H9 (cell line): ENCODE measurements at regions not wholly inside any gene's neighbourhood (a gene's known extent, or its start where the extent isn't known, plus 50 kb on each side); places are given as distances from the start of the nearest gene placed in this dataset.

Experiments used
- DNase-seq: peaks from one replicate; pipeline ENCODE4 v3.0.0-alpha.2; 2017
- H2AFZ ChIP-seq: one replicate; pipeline ENCODE4 v1.6.1; 2013; ENCODE audit warnings: mild to moderate bottlenecking, low read length, control low read depth, moderate library complexity
- H2AK5ac ChIP-seq: 2 replicates; pipeline ENCODE4 v1.6.1; 2013; ENCODE audit warnings: low read length, control low read depth, mixed read lengths; ENCODE audit not compliant: insufficient read length
- H2BK120ac ChIP-seq: one replicate; pipeline ENCODE4 v1.6.1; 2013; ENCODE audit warnings: low read depth, mild to moderate bottlenecking, low read length, control low read depth, inconsistent platforms; ENCODE audit not compliant: poor library complexity, severe bottlenecking
- H2BK12ac ChIP-seq: 2 replicates; pipeline ENCODE4 v1.6.1; 2013; ENCODE audit warnings: low read length, control low read depth, mixed read lengths, low read depth; ENCODE audit not compliant: insufficient read length
- H2BK15ac ChIP-seq: 2 replicates; pipeline ENCODE4 v1.6.1; 2013; ENCODE audit warnings: low read depth, low read length, control low read depth
- H2BK20ac ChIP-seq: one replicate; pipeline ENCODE4 v1.6.1; 2013; ENCODE audit warnings: low read depth, mild to moderate bottlenecking, low read length, control low read depth, inconsistent platforms; ENCODE audit not compliant: poor library complexity, severe bottlenecking
- H2BK5ac ChIP-seq: 2 replicates; pipeline ENCODE4 v1.6.1; 2013; ENCODE audit warnings: low read length, control low read depth, mixed read lengths; ENCODE audit not compliant: insufficient read length
- H3K14ac ChIP-seq: 2 replicates; pipeline ENCODE4 v1.6.1; 2013; ENCODE audit warnings: low read length, control low read depth; ENCODE audit not compliant: insufficient read depth
- H3K18ac ChIP-seq: 2 replicates; pipeline ENCODE4 v1.6.1; 2013; ENCODE audit warnings: low read depth, mild to moderate bottlenecking, mixed read lengths, low read length, control low read depth; ENCODE audit not compliant: insufficient read length
- H3K23ac ChIP-seq: 2 replicates; pipeline ENCODE4 v1.6.1; 2013; ENCODE audit warnings: low read length, control low read depth, mixed read lengths, low read depth; ENCODE audit not compliant: insufficient read length
- H3K23me2 ChIP-seq: 2 replicates; pipeline ENCODE4 v1.6.1; 2013; ENCODE audit warnings: low read depth, mild to moderate bottlenecking, mixed read lengths, low read length, control low read depth; ENCODE audit not compliant: insufficient read length, poor library complexity, severe bottlenecking
- H3K27ac ChIP-seq: 2 replicates; pipeline ENCODE4 v1.5.1; 2013; ENCODE audit warnings: low read length, control low read depth, mixed read lengths, low read depth; ENCODE audit not compliant: insufficient read length
- H3K27me3 ChIP-seq: 2 replicates; pipeline ENCODE4 v1.6.1; 2013; ENCODE audit warnings: low read length, control low read depth, inconsistent platforms; ENCODE audit not compliant: insufficient read depth
- H3K4ac ChIP-seq: 2 replicates; pipeline ENCODE4 v1.6.1; 2013; ENCODE audit warnings: low read depth, mild to moderate bottlenecking, control low read depth, inconsistent platforms, low read length, moderate library complexity
- H3K4me1 ChIP-seq: 2 replicates; pipeline ENCODE4 v1.6.1; 2013; ENCODE audit warnings: low read length, control low read depth, inconsistent platforms; ENCODE audit not compliant: insufficient read depth
- H3K4me2 ChIP-seq: 2 replicates; pipeline ENCODE4 v1.6.1; 2013; ENCODE audit warnings: low read length, control low read depth, mixed read lengths; ENCODE audit not compliant: insufficient read length, insufficient read depth
- H3K56ac ChIP-seq: 2 replicates; pipeline ENCODE4 v1.6.1; 2013; ENCODE audit warnings: low read depth, mild to moderate bottlenecking, mixed read lengths, low read length, control low read depth; ENCODE audit not compliant: insufficient read length
- H3K79me1 ChIP-seq: 2 replicates; pipeline ENCODE4 v1.6.1; 2013; ENCODE audit warnings: low read depth, mild to moderate bottlenecking, moderate library complexity, low read length, control low read depth, inconsistent platforms; ENCODE audit not compliant: insufficient read depth, poor library complexity, severe bottlenecking
- H3K79me2 ChIP-seq: 2 replicates; pipeline ENCODE4 v1.6.1; 2013; ENCODE audit warnings: low read length, control low read depth, inconsistent platforms; ENCODE audit not compliant: insufficient read depth
- H3K9ac ChIP-seq: 2 replicates; pipeline ENCODE4 v1.6.1; 2013; ENCODE audit warnings: low read length, control low read depth, mixed read lengths; ENCODE audit not compliant: insufficient read length; ENCODE audit errors: extremely low read depth
- H3K9me3 ChIP-seq: one replicate; pipeline ENCODE4 v1.6.1; 2013; ENCODE audit warnings: low read depth, low read length, inconsistent platforms; ENCODE audit not compliant: control insufficient read depth
- H3T11ph ChIP-seq: one replicate; pipeline ENCODE4 v1.6.1; 2013; ENCODE audit warnings: mild to moderate bottlenecking, low read length, control low read depth, inconsistent platforms
- H4K20me1 ChIP-seq: one replicate; pipeline ENCODE4 v1.6.1; 2013; ENCODE audit not compliant: control insufficient read depth, insufficient read length, insufficient read depth
- H4K5ac ChIP-seq: 2 replicates; pipeline ENCODE4 v1.6.1; 2013; ENCODE audit warnings: low read depth, mild to moderate bottlenecking, mixed read lengths, low read length, control low read depth; ENCODE audit not compliant: insufficient read length
- H4K8ac ChIP-seq: replicated peaks from 2 replicates; pipeline ENCODE4 v1.6.1; 2013; ENCODE audit warnings: low read length, control low read depth, mixed read lengths, low read depth; ENCODE audit not compliant: insufficient read length
- H4K91ac ChIP-seq: 2 replicates; pipeline ENCODE4 v1.6.1; 2013; ENCODE audit warnings: low read depth, mild to moderate bottlenecking, moderate library complexity, mixed read lengths, low read length, control low read depth; ENCODE audit not compliant: insufficient read length
- H3K27ac Mint-ChIP-seq, 3 experiments: 2 replicates in 2 of 3; 3 replicates in 1 of 3; pipeline ENCODE4 v1.8.0; 2020 to 2021; ENCODE audit warnings: mixed read lengths in 3 of 3, mild to moderate bottlenecking in 1 of 3, moderate library complexity in 1 of 3
- H3K27me3 Mint-ChIP-seq: 2 replicates; pipeline ENCODE4 v1.8.0; 2021; ENCODE audit warnings: low read depth, mild to moderate bottlenecking, moderate library complexity, mixed read lengths
- H3K36me3 Mint-ChIP-seq, 3 experiments: 2 replicates in 2 of 3; 3 replicates in 1 of 3; pipeline ENCODE4 v1.8.0; 2020 to 2021; ENCODE audit warnings: low read depth in 3 of 3, mixed read lengths in 3 of 3; ENCODE audit not compliant: insufficient read depth in 1 of 3
- H3K4me1 Mint-ChIP-seq, 2 experiments: 2 replicates each; pipeline ENCODE4 v1.8.0; 2020; ENCODE audit warnings: mixed read lengths in 2 of 2
- H3K4me3 Mint-ChIP-seq, 2 experiments: 2 replicates in 1 of 2; 3 replicates in 1 of 2; pipeline ENCODE4 v1.8.0; 2020 to 2021; ENCODE audit warnings: mild to moderate bottlenecking in 2 of 2, mixed read lengths in 2 of 2, moderate library complexity in 1 of 2
- H3K9me3 Mint-ChIP-seq, 2 experiments: 2 replicates in 1 of 2; 3 replicates in 1 of 2; pipeline ENCODE4 v1.8.0; 2020; ENCODE audit warnings: mild to moderate bottlenecking in 2 of 2, mixed read lengths in 2 of 2, moderate library complexity in 1 of 2
- WGBS: extraction: QIAGEN DNeasy Blood & Tissue Kit; methylation state at CpG from one replicate; pipeline ENCODE4 v1.1.7; 2013; ENCODE audit warnings: missing lambda C conversion rate, low lambda C conversion rate, mixed read lengths; ENCODE audit not compliant: insufficient read length; ENCODE audit errors: extremely low coverage; 5-methylcytosine and 5-hydroxymethylcytosine counted together
- TF ChIP-seq, protein P1 (sequence below): fragments of 200-600 bp; sonication (generic); conservative IDR thresholded peaks from 3 replicates; pipeline ENCODE4 v1.8.0; 2021; ENCODE audit warnings: antibody characterized with exemption, mild to moderate bottlenecking

DNA sequence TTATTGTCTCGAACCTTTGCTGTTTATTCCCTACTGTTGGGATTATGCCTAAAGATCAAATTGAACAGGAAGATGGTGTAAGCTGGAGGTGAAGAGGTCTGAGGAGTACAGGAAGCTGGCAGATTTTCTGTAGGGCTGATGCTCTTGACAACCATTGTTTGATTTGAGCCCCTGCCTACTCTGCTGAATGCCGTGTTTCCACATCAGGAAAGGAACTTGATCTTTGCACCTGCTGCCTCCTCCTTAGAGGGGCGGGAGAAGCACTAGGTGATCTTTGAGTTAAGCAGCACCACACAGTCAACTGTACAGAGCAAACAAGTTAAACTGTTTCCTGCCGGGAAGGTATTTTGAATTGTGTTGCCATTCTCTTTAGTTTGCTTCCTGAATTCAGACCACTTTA is 364.6 kb upstream of the EPHA6 start:
- H3K4me3 Mint-ChIP-seq, result no peak overlapping the region
- no peak overlapping the region for H4K8ac ChIP-seq
- H3K4me1 Mint-ChIP-seq, result peaks cover 6 to 10% of the 10 kb centered on the region in 2 experiments
- peak; percentile 26 for DNase-seq
- H3K4ac ChIP-seq, result no peak overlapping the region
- H2BK5ac ChIP-seq, result no peak overlapping the region
- TF ChIP-seq, protein P1, sequence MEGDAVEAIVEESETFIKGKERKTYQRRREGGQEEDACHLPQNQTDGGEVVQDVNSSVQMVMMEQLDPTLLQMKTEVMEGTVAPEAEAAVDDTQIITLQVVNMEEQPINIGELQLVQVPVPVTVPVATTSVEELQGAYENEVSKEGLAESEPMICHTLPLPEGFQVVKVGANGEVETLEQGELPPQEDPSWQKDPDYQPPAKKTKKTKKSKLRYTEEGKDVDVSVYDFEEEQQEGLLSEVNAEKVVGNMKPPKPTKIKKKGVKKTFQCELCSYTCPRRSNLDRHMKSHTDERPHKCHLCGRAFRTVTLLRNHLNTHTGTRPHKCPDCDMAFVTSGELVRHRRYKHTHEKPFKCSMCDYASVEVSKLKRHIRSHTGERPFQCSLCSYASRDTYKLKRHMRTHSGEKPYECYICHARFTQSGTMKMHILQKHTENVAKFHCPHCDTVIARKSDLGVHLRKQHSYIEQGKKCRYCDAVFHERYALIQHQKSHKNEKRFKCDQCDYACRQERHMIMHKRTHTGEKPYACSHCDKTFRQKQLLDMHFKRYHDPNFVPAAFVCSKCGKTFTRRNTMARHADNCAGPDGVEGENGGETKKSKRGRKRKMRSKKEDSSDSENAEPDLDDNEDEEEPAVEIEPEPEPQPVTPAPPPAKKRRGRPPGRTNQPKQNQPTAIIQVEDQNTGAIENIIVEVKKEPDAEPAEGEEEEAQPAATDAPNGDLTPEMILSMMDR, result no peak
- no peak overlapping the region for H2AFZ ChIP-seq
- H3K56ac ChIP-seq, result no peak overlapping the region
- H3K14ac ChIP-seq, result no peak overlapping the region
- H3K36me3 Mint-ChIP-seq, result peaks cover 0 to 2% (median 0%) of the 10 kb centered on the region in 3 experiments; a peak in 1 of 7 replicates
- no peak overlapping the region for H3K27ac ChIP-seq
- H4K20me1 ChIP-seq, result no peaks in the 10 kb centered on the region
- H3K9me3 Mint-ChIP-seq, result no peaks in the 10 kb centered on the region
- no peak overlapping the region for H3K23ac ChIP-seq
- no CpG with 5 or more reads among the region's 4 CpGs for WGBS
- no peak overlapping the region for H2BK15ac ChIP-seq
- no peaks in the 10 kb centered on the region for H3K27me3 ChIP-seq
- no peaks in the 10 kb centered on the region for H3K9me3 ChIP-seq
- H3K4me2 ChIP-seq, result no peak overlapping the region
- no peak overlapping the region for H2AK5ac ChIP-seq
- peak overlapping the region; percentile 16 to 74 (median 57); a peak in 4 of 7 replicates for H3K27ac Mint-ChIP-seq
- no peak overlapping the region for H3T11ph ChIP-seq
- H4K91ac ChIP-seq, result no peak overlapping the region
- H3K18ac ChIP-seq, result no peak overlapping the region
- no peaks in the 10 kb centered on the region for H3K23me2 ChIP-seq
- H2BK20ac ChIP-seq, result no peak overlapping the region
- H3K27me3 Mint-ChIP-seq, result no peaks in the 10 kb centered on the region
- no peak overlapping the region for H4K5ac ChIP-seq
- no peaks in the 10 kb centered on the region for H3K4me1 ChIP-seq
- H2BK12ac ChIP-seq, result no peak overlapping the region
- H3K79me1 ChIP-seq, result no peaks in the 10 kb centered on the region
- no peak overlapping the region for H3K9ac ChIP-seq
- no peak overlapping the region for H2BK120ac ChIP-seq
- no peaks in the 10 kb centered on the region for H3K79me2 ChIP-seq
